ENCODE measurements at regions not wholly inside any gene's neighbourhood (a gene's known extent, or its start where the extent isn't known, plus 50 kb on each side); places are given as distances from the start of the nearest gene placed in this dataset.

GRCh38 chr1:234985516-234986294 is 142.9 kb downstream of the TOMM20 start:
- TF ChIP-seq CTCF (IDR thresholded peaks at IDR 0.05) (no peak), POLR2A (IDR thresholded peaks at IDR 0.05) (no peak)

All from uterus (tissue), 2 donors.